ENCODE measurements at regions not wholly inside any gene's neighbourhood (a gene's known extent, or its start where the extent isn't known, plus 50 kb on each side); places are given as distances from the start of the nearest gene placed in this dataset.

- Histone ChIP-seq H3F3A (ENCODE audit: control insufficient read depth, insufficient read depth) (no peaks in the 10 kb centered on the region), H3K79me2 (ENCODE audit: control insufficient read depth, low read length) (no peaks in the 10 kb centered on the region), H3K9me3 (ENCODE audit: control insufficient read depth, insufficient read depth, low read length) (no peaks in the 10 kb centered on the region), H3K9me2 (replicated peaks; ENCODE audit: control insufficient read depth, low read length) (no peaks in the 10 kb centered on the region), H3K4me2 (ENCODE audit: low read length) (no peak overlapping the region), H3K27me3 (ENCODE audit: control insufficient read depth, low read length) (no peaks in the 10 kb centered on the region), H3K4me1 (ENCODE audit: control insufficient read depth, low read length) (no peaks in the 10 kb centered on the region), H3K27ac (ENCODE audit: low read depth, low read length) (no peak overlapping the region), H4K20me1 (ENCODE audit: control insufficient read depth, insufficient read depth, low read depth, low read length) (no peaks in the 10 kb centered on the region), H3K4me3 (ENCODE audit: low read length) (no peak overlapping the region), H3K36me3 (ENCODE audit: control insufficient read depth, low read length) (no peaks in the 10 kb centered on the region)
- TF ChIP-seq CTCF (IDR thresholded peaks at IDR 0.05; ENCODE audit: low read depth, low read length, poor library complexity, severe bottlenecking) = no peak
- TF ChIP-seq EZH2phosphoT487 (IDR thresholded peaks at IDR 0.05; ENCODE audit: borderline replicate concordance, low read length) = no peak
Measured at GRCh38 chr10:128305601-128306345, 179.6 kb upstream of the MKI67 start.

GRCh38 chr10:128306535-128306934 lies 180.3 kb upstream of the MKI67 start:
- Histone ChIP-seq H3K27me3 (ENCODE audit: control insufficient read depth, low read length) (no peaks in the 10 kb centered on the region), H3K79me2 (ENCODE audit: control insufficient read depth, low read length) (no peaks in the 10 kb centered on the region), H3K9me2 (replicated peaks; ENCODE audit: control insufficient read depth, low read length) (no peaks in the 10 kb centered on the region), H3K27ac (ENCODE audit: low read depth, low read length) (no peak overlapping the region), H3K4me2 (ENCODE audit: low read length) (no peak overlapping the region), H3K4me3 (ENCODE audit: low read length) (no peak overlapping the region), H3F3A (ENCODE audit: control insufficient read depth, insufficient read depth) (no peaks in the 10 kb centered on the region), H3K4me1 (ENCODE audit: control insufficient read depth, low read length) (no peaks in the 10 kb centered on the region), H3K36me3 (ENCODE audit: control insufficient read depth, low read length) (no peaks in the 10 kb centered on the region), H4K20me1 (ENCODE audit: control insufficient read depth, insufficient read depth, low read depth, low read length) (no peaks in the 10 kb centered on the region), H3K9me3 (ENCODE audit: control insufficient read depth, insufficient read depth, low read length) (no peaks in the 10 kb centered on the region)
- TF ChIP-seq CTCF (IDR thresholded peaks at IDR 0.05; ENCODE audit: low read depth, low read length, poor library complexity, severe bottlenecking) = no peak
- TF ChIP-seq EZH2phosphoT487 (IDR thresholded peaks at IDR 0.05; ENCODE audit: borderline replicate concordance, low read length) = no peak

GRCh38 chr10:128306966-128307365 lies 180.7 kb upstream of the MKI67 start:
- Histone ChIP-seq H3K4me2 (ENCODE audit: low read length) (no peak overlapping the region), H3K27ac (ENCODE audit: low read depth, low read length) (no peak overlapping the region), H3K9me3 (ENCODE audit: control insufficient read depth, insufficient read depth, low read length) (no peaks in the 10 kb centered on the region), H3K79me2 (ENCODE audit: control insufficient read depth, low read length) (no peaks in the 10 kb centered on the region), H3K4me3 (ENCODE audit: low read length) (no peak overlapping the region), H3K27me3 (ENCODE audit: control insufficient read depth, low read length) (no peaks in the 10 kb centered on the region), H3F3A (ENCODE audit: control insufficient read depth, insufficient read depth) (no peaks in the 10 kb centered on the region), H3K4me1 (ENCODE audit: control insufficient read depth, low read length) (no peaks in the 10 kb centered on the region), H3K36me3 (ENCODE audit: control insufficient read depth, low read length) (no peaks in the 10 kb centered on the region), H4K20me1 (ENCODE audit: control insufficient read depth, insufficient read depth, low read depth, low read length) (no peaks in the 10 kb centered on the region), H3K9me2 (replicated peaks; ENCODE audit: control insufficient read depth, low read length) (no peaks in the 10 kb centered on the region)
- TF ChIP-seq CTCF (IDR thresholded peaks at IDR 0.05; ENCODE audit: low read depth, low read length, poor library complexity, severe bottlenecking) (no peak), EZH2phosphoT487 (IDR thresholded peaks at IDR 0.05; ENCODE audit: borderline replicate concordance, low read length) (no peak)

Data from DOHH2 (cell line).